ENCODE measurements at regions not wholly inside any gene's neighbourhood (a gene's known extent, or its start where the extent isn't known, plus 50 kb on each side); places are given as distances from the start of the nearest gene placed in this dataset.

DNA sequence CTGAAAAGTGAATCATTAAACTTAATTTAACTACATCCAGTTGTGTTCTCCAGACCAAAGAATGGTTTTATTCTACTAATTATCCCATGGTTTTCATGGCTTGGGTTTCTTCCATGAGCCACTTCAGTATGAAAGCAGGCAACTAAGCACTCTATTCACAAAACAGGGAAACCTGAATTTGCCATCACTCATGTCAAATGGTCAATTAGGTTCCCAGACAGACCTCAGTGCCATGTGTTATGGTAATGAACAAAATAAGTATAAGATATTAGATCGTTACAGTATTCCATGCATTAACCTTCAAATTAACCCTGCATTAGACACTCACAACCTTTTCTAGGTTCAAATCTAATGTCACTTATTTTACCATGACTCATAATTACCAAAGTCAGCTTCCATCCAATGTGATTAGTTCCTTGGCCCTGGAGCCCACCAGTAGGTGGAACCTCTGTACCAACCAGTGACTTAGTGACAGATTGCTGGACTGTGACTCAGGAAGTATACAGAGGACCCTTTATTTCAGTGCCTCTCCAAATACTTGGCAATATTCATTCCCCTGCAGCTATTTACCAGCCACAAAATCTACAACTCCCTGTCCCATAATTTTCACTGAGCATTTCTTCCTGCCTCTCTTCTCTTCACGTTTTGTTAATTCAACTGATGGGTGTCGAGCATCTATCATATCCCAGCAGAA lies 1270.2 kb upstream of the SORCS1 start:
- H3K27ac Mint-ChIP-seq: no peak overlapping the region
- no peaks in the 10 kb centered on the region for H3K36me3 Mint-ChIP-seq
- H3K4me1 Mint-ChIP-seq: no peaks in the 10 kb centered on the region
- peaks cover 0 to 14% (median 4%) of the 10 kb centered on the region in 7 donors for H3K9me3 Mint-ChIP-seq
- peaks cover 0 to 4% (median 0%) of the 10 kb centered on the region in 3 donors for H3K27me3 Mint-ChIP-seq
- DNase-seq (no peak), ATAC-seq (ENCODE audit: low read depth in 2 of 2) (no peak)
- no peak overlapping the region for H3K4me3 Mint-ChIP-seq

DNA sequence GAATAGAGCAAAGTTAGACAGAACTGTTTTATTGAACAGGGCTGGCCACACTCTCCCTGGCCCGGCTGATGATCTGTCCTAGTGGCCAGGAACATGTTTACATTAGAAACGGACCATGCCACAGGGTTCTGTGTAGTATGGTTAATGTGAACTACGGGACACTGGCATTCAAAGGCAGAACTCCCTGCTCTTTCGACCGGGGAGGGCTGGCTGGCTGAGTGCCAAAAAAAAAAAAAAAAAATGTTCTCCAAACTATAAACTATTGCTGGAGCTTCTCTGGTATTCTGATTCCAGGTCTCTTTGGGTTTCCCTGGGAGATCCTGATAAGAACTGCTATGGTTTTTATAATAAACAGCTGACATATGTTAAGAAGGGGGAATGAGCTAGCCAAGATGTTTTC lies 1262.6 kb upstream of the SORCS1 start:
- ATAC-seq (ENCODE audit: low read depth in 2 of 2): no peak
- Mint-ChIP-seq H3K36me3 (no peaks in the 10 kb centered on the region), H3K9me3 (peaks cover 0 to 3% (median 0%) of the 10 kb centered on the region in 7 donors)

DNA sequence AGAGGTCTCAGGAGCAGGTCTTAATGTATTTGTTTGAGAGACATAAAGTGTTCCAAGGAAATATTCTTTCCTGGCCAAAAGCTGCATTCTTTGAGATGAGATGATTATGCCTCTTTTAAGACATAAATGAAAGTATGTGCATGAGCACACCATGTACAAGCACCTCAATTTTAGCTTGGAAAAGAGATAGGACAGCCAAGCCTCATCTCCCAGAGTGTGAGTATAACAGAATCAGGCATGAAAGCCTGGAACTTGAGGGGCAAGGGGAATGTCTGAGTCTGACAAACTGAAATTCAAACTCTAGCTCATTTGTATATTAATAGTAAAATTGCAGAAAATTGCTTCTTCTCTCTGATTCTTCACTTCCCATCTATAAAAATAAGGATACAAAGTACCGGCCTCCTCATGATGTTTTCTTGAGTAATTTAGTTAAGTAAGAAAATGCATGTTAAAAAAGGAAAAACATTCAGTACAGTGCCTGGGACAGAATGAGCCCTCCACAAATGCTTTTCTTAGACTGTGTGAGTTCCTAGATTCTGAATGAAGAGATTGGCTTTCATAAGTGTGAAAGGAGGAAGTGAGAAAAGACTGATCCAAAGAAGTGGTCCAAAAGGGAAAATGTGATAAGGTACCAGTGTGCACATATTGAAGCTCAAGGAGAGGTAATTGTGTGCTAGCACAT lies 1260.9 kb upstream of the SORCS1 start:
- H3K9me3 Mint-ChIP-seq: peaks cover 0 to 3% (median 0%) of the 10 kb centered on the region in 7 donors
- H3K27me3 Mint-ChIP-seq: no peaks in the 10 kb centered on the region
- H3K36me3 Mint-ChIP-seq: no peaks in the 10 kb centered on the region
- H3K4me3 Mint-ChIP-seq: no peak overlapping the region
- H3K4me1 Mint-ChIP-seq: no peaks in the 10 kb centered on the region
- ATAC-seq (ENCODE audit: low read depth in 2 of 2) (no peak), DNase-seq (no peak)
- H3K27ac Mint-ChIP-seq: no peak overlapping the region

More for the DNA sequence above, 1262.6 kb upstream of the SORCS1 start:
- H3K4me3 Mint-ChIP-seq: no peak overlapping the region
- H3K27ac Mint-ChIP-seq: no peak overlapping the region
- no peak for DNase-seq
- H3K4me1 Mint-ChIP-seq: no peaks in the 10 kb centered on the region
- H3K27me3 Mint-ChIP-seq: no peaks in the 10 kb centered on the region

DNA sequence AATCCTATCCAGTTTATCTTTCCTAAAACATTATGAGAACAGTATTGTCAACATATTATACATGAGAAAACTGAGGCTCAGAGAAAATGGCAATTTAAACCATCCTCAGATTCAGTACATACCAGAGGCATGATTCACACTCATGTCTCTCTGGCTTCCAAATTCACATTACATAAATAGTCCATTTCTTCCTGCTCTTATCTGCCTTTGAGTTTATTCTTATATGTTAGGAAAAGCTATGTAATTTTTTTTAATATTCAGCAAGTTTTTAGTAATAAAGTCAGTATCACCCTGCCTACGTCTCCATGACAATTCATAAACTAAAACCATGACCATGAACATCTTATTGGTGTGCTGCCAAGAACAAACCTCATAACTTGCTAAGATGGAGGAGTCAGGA lies 1260.2 kb upstream of the SORCS1 start:
- Mint-ChIP-seq H3K4me1 (no peaks in the 10 kb centered on the region), H3K27me3 (no peaks in the 10 kb centered on the region), H3K9me3 (peaks cover 0 to 3% (median 0%) of the 10 kb centered on the region in 7 donors), H3K4me3 (no peak overlapping the region), H3K36me3 (no peaks in the 10 kb centered on the region), H3K27ac (no peak overlapping the region)
- no peak for ATAC-seq (ENCODE audit: low read depth in 2 of 2)
- no peak for DNase-seq

DNA sequence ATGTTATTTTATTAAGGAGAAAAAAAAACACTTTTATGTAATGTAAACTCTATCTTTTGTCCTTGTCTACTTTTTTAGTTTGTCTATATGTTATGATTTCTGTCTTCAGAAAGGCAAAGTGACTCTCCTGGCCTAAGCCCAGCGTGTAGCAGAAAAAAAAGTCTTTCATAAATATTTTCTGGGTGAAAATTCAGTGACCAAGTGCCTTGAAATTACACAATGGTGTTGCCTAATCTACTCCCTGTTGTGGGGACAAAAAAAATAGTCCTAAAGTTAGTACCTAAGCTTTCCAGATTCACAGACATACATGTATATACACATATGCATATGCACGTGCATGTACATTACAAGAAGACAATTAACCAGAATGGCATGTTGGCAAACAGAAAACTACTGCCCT lies 1257.8 kb upstream of the SORCS1 start:
- Mint-ChIP-seq H3K36me3 (no peaks in the 10 kb centered on the region), H3K27ac (no peak overlapping the region), H3K4me1 (no peaks in the 10 kb centered on the region), H3K9me3 (peaks cover 0 to 8% (median 0%) of the 10 kb centered on the region in 7 donors), H3K27me3 (no peaks in the 10 kb centered on the region), H3K4me3 (no peak overlapping the region)
- ATAC-seq (ENCODE audit: low read depth in 2 of 2) (no peak), DNase-seq (no peak)

DNA sequence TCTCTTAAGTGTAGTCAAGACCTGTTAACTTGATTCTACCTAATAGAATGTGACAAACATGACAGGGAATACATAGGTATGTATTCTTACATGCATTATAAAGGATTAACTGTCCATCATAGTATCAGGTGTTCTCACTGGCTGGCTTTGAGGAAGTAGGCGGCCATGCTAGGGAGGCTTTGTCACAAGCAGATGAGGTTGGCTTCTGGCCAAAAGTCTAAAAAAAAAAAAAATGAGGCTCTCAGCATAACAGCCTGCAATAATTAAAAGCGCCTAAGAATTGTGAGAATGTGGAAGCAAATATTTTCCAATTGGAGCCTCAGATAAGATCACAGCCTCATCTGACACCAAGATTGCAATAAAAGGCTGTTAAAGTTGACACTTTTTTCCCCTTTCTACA lies 1256.8 kb upstream of the SORCS1 start:
- peaks cover 0 to 12% (median 0%) of the 10 kb centered on the region in 7 donors for H3K9me3 Mint-ChIP-seq
- no peaks in the 10 kb centered on the region for H3K36me3 Mint-ChIP-seq
- H3K27ac Mint-ChIP-seq: no peak overlapping the region
- no peak for ATAC-seq (ENCODE audit: low read depth in 2 of 2)
- H3K4me1 Mint-ChIP-seq: no peaks in the 10 kb centered on the region
- H3K4me3 Mint-ChIP-seq: no peak overlapping the region
- DNase-seq: no peak
- H3K27me3 Mint-ChIP-seq: no peaks in the 10 kb centered on the region

DNA sequence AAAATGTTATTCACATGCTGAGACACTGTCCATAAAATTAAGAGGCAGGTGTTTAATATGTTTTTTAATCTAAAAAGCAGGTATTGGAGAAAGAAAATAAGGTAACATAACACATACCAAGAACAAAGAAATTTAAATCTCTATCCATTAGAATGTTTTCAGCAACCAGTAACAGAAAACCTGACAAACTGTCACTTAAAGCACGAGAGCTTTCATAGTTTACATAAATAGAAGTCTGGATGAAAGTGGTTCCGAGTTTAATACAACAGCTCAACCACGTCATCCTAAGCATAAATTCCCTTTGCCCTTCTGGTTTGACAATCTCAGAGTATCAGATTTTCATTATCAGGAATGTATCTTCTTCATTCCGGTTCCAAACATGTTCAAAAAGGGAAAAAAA lies 1249.4 kb upstream of the SORCS1 start:
- no peaks in the 10 kb centered on the region for H3K4me1 Mint-ChIP-seq
- no peak overlapping the region for H3K4me3 Mint-ChIP-seq
- H3K27me3 Mint-ChIP-seq: no peaks in the 10 kb centered on the region
- DNase-seq (no peak), ATAC-seq (ENCODE audit: low read depth in 2 of 2) (no peak)
- no peaks in the 10 kb centered on the region for H3K36me3 Mint-ChIP-seq
- peaks cover 0 to 9% (median 2%) of the 10 kb centered on the region in 7 donors for H3K9me3 Mint-ChIP-seq
- no peak overlapping the region for H3K27ac Mint-ChIP-seq

DNA sequence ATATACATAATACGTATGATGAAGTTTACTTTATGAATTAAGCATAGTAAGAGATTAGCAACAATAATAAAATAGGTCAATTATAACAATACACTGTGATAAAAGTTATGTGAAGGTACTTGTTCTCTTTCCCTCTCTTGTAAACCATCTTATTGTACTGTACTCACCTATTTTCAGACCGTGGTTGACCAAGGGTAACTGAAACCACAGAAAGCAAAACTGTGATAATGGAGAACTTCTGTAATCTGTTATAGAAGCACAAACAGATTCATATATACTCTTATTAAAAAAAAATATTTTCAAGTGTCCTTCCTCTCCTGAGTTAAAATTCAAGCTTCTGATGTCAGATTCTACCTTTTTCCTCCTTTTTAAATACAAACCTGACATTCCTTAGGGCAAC lies 1247.8 kb upstream of the SORCS1 start:
- no peak for ATAC-seq (ENCODE audit: low read depth in 2 of 2)

DNA sequence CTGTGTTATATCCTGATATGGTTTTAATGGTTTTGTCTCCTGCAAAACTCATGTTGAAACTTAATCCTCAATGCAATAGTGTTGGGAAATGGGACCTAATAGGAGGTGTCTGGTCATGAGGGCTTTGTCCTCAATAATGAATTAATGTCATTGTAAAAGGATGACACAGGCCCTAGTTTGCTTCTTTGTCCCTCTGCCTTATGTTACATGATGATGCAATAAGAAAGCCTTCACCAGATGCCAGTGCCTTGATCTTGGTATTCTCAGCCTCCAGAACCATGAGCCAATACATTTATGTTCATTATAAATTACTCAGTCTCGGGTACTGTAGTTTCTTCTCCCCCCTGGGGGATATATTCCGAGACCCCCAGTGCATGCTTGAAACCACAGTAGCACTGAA lies 1247.4 kb upstream of the SORCS1 start:
- ATAC-seq (ENCODE audit: low read depth in 2 of 2) (no peak), DNase-seq (no peak)
- H3K36me3 Mint-ChIP-seq: no peaks in the 10 kb centered on the region
- H3K4me3 Mint-ChIP-seq: no peak overlapping the region
- H3K27ac Mint-ChIP-seq: no peak overlapping the region
- H3K9me3 Mint-ChIP-seq: peaks cover 0 to 5% (median 3%) of the 10 kb centered on the region in 7 donors
- H3K4me1 Mint-ChIP-seq: no peaks in the 10 kb centered on the region
- H3K27me3 Mint-ChIP-seq: no peaks in the 10 kb centered on the region

More for the DNA sequence above, 1247.8 kb upstream of the SORCS1 start:
- H3K27ac Mint-ChIP-seq: no peak overlapping the region
- no peaks in the 10 kb centered on the region for H3K27me3 Mint-ChIP-seq
- H3K36me3 Mint-ChIP-seq: no peaks in the 10 kb centered on the region
- H3K9me3 Mint-ChIP-seq: peaks cover 0 to 7% (median 3%) of the 10 kb centered on the region in 7 donors
- no peak for DNase-seq
- H3K4me3 Mint-ChIP-seq: no peak overlapping the region
- H3K4me1 Mint-ChIP-seq: no peaks in the 10 kb centered on the region

DNA sequence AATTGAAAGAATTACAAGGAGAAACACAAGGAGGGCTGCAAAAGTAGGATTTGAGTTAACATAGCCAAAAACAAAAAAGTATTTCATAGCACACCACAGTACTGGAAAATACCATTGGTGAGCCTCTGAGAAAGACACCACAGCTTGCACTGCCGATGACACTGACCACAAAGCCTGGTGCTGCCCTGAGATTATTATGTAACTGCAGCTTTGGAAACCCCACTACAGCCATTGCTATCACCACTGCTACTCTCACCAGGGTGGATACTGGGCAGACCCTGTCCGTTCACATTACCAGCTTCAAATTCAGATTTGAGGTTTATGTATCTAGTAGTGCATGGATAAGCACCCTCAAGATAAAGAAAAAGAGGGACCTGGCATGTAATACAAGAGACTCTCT lies 1246.7 kb upstream of the SORCS1 start:
- Mint-ChIP-seq H3K27me3 (no peaks in the 10 kb centered on the region), H3K27ac (no peak overlapping the region), H3K4me1 (no peaks in the 10 kb centered on the region), H3K9me3 (peaks cover 0 to 5% (median 3%) of the 10 kb centered on the region in 7 donors), H3K4me3 (no peak overlapping the region), H3K36me3 (no peaks in the 10 kb centered on the region)
- DNase-seq (no peak), ATAC-seq (ENCODE audit: low read depth in 2 of 2) (no peak)

DNA sequence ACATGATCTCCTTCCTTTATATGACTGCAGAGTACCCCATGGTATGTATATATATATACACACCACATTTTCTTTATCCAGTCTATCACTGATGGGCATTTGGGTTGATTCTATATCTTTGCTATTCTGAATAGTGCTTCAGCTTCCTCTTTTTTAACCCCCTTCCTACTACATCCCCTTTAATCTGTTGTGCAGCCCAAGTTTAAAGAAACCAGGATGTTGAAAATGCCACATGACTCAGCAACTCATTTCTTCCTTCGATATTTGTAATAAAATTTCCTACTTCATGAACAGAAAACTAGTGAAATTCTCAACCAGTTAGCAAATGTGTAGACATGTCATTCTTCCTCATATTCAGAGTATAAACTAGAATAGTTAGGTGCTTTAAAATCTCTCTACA lies 1245.7 kb upstream of the SORCS1 start:
- Mint-ChIP-seq H3K9me3 (peaks cover 0 to 6% (median 3%) of the 10 kb centered on the region in 7 donors), H3K4me1 (no peaks in the 10 kb centered on the region), H3K27ac (no peak overlapping the region), H3K27me3 (no peaks in the 10 kb centered on the region), H3K36me3 (no peaks in the 10 kb centered on the region), H3K4me3 (no peak overlapping the region)
- ATAC-seq (ENCODE audit: low read depth in 2 of 2) (no peak), DNase-seq (no peak)

DNA sequence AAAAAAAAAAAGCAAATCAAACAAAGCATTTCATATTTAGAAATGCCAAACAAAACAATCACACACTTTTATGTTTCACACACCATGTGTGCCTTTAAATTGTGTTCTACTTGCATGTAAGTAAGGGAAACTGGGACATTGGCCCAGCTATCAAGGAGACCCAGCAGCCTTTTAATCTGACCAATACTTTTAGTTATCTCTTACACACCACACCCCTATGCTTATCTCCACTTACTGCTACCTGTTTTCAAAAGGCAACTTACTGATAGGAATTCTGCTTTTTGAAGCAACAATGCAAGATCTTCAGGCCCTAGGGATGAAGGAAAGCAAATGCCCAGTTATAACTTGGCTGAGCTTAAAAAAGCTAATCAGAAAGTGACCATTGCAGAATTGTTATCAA lies 1244.8 kb upstream of the SORCS1 start:
- ATAC-seq (ENCODE audit: low read depth in 2 of 2): no peak
- Mint-ChIP-seq H3K4me3 (no peak overlapping the region), H3K27ac (no peak overlapping the region), H3K9me3 (peaks cover 0 to 8% (median 2%) of the 10 kb centered on the region in 7 donors), H3K36me3 (no peaks in the 10 kb centered on the region), H3K27me3 (no peaks in the 10 kb centered on the region), H3K4me1 (no peaks in the 10 kb centered on the region)
- DNase-seq: no peak

DNA sequence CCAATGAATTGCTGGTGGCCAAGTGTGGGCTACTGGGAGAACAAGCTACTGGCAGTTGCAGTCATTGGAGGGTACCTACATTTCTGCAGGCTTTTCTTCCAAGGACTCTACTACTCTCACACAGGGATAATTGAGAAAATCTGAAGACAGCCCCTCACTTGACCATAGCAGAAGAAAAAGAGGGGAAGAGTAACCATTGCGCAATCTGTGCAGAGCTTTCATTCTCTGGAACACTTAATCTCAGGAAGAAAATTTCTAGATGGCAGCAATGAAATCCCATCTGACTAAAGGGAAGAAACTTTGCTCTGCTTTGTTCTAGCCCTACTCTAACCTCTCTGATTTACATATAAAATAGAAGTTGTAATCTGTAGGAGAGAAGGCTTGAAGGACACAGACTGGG lies 1239.6 kb upstream of the SORCS1 start:
- Mint-ChIP-seq H3K9me3 (peaks cover 0 to 8% (median 0%) of the 10 kb centered on the region in 7 donors), H3K4me1 (no peaks in the 10 kb centered on the region), H3K27ac (no peak overlapping the region), H3K27me3 (no peaks in the 10 kb centered on the region), H3K36me3 (no peaks in the 10 kb centered on the region), H3K4me3 (no peak overlapping the region)
- DNase-seq (no peak), ATAC-seq (ENCODE audit: low read depth in 2 of 2) (no peak)

DNA sequence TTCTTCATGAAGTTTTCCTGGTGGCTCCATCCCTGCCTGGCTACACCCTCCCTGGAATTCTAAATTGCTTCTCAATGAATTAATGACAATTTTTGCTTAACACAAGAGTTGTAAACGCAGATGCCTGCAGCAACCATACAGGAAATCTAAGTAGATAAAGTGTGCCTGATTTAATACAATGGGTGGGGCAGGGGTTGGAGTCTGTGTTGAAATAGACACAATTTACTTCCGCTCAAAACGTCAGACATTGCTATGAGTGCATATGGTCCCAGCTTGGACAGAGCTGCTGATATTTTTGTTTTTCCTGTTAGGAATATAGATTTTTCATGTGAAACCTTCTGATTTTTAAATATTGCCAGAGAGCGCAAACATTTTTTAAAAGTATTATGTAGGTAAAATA lies 1235.0 kb upstream of the SORCS1 start:
- Mint-ChIP-seq H3K36me3 (no peaks in the 10 kb centered on the region), H3K4me3 (no peak overlapping the region)

More for the DNA sequence above, 1235.0 kb upstream of the SORCS1 start:
- ATAC-seq (ENCODE audit: low read depth in 2 of 2): no peak
- H3K9me3 Mint-ChIP-seq: peaks cover 0 to 1% (median 0%) of the 10 kb centered on the region in 7 donors
- H3K27ac Mint-ChIP-seq: no peak overlapping the region
- H3K4me1 Mint-ChIP-seq: no peaks in the 10 kb centered on the region
- H3K27me3 Mint-ChIP-seq: no peaks in the 10 kb centered on the region
- no peak for DNase-seq

Data from naive B cell (primary cell).